ENCODE measurements at regions not wholly inside any gene's neighbourhood (a gene's known extent, or its start where the extent isn't known, plus 50 kb on each side); places are given as distances from the start of the nearest gene placed in this dataset.

- DNase-seq, result no peak
Observed at GRCh38 chr13:84238381-84238780, 356.1 kb upstream of the SLITRK1 start.

- DNase-seq, result no peak
Observed at GRCh38 chr13:84237143-84237542, 354.9 kb upstream of the SLITRK1 start.

GRCh38 chr13:84234416-84234815 is 352.1 kb upstream of the SLITRK1 start:
- no peak for DNase-seq

GRCh38 chr13:84230568-84230967 is 348.3 kb upstream of the SLITRK1 start:
- no peak for DNase-seq

GRCh38 chr13:84211048-84211447 is 328.8 kb upstream of the SLITRK1 start:
- DNase-seq, result no peak

- no peak for DNase-seq
Observed at GRCh38 chr13:84208246-84208910, 326.1 kb upstream of the SLITRK1 start.

GRCh38 chr13:84207509-84207908 is 325.2 kb upstream of the SLITRK1 start:
- DNase-seq, result no peak

- no peak for DNase-seq
Observed at GRCh38 chr13:84200971-84201370, 318.7 kb upstream of the SLITRK1 start.

- no peak for DNase-seq
Observed at GRCh38 chr13:84192125-84192524, 309.9 kb upstream of the SLITRK1 start.

- DNase-seq, result no peak
Observed at GRCh38 chr13:84191139-84191538, 308.9 kb upstream of the SLITRK1 start.

GRCh38 chr13:84187626-84188025 is 305.4 kb upstream of the SLITRK1 start:
- DNase-seq, result no peak

GRCh38 chr13:84139561-84140158 is 257.4 kb upstream of the SLITRK1 start:
- DNase-seq, result no peak

GRCh38 chr13:84137292-84137691 is 255.0 kb upstream of the SLITRK1 start:
- DNase-seq, result no peak

- DNase-seq, result no peak
Observed at GRCh38 chr13:84136582-84136981, 254.3 kb upstream of the SLITRK1 start.

- no peak for DNase-seq
Observed at GRCh38 chr13:84132491-84132890, 250.2 kb upstream of the SLITRK1 start.

- DNase-seq, result no peak
Observed at GRCh38 chr13:84131249-84131648, 249.0 kb upstream of the SLITRK1 start.

- DNase-seq, result no peak
Observed at GRCh38 chr13:84130495-84131114, 248.3 kb upstream of the SLITRK1 start.

- peak; percentile 1 to 31 for DNase-seq
Observed at GRCh38 chr13:84129966-84130365, 247.7 kb upstream of the SLITRK1 start.

GRCh38 chr13:84127597-84128128 is 245.4 kb upstream of the SLITRK1 start:
- no peak for DNase-seq

- peak; percentile 3 to 56 for DNase-seq
Observed at GRCh38 chr13:84126671-84127171, 244.4 kb upstream of the SLITRK1 start.

GRCh38 chr13:84121456-84121855 is 239.2 kb upstream of the SLITRK1 start:
- DNase-seq, result no peak

- DNase-seq, result no peak
Observed at GRCh38 chr13:84118839-84119409, 236.7 kb upstream of the SLITRK1 start.

- no peak for DNase-seq
Observed at GRCh38 chr13:84098273-84098672, 216.0 kb upstream of the SLITRK1 start.

GRCh38 chr13:84097148-84097547 is 214.9 kb upstream of the SLITRK1 start:
- DNase-seq, result no peak
